ENCODE measurements at regions not wholly inside any gene's neighbourhood (a gene's known extent, or its start where the extent isn't known, plus 50 kb on each side); places are given as distances from the start of the nearest gene placed in this dataset.

- TF ChIP-seq CTCF (IDR thresholded peaks at IDR 0.05) (no peak), POLR2A (IDR thresholded peaks at IDR 0.05) (no peak), EP300 (IDR thresholded peaks at IDR 0.05) (no peak)
Observed at GRCh38 chr3:135756106-135756668, 209.3 kb upstream of the PPP2R3A start.
